GM21528 (cell line): ENCODE measurements at regions not wholly inside any gene's neighbourhood (a gene's known extent, or its start where the extent isn't known, plus 50 kb on each side); places are given as distances from the start of the nearest gene placed in this dataset.
"Not testable (repeated sequence)": the region's sequence is repeated elsewhere in the genome, so short reads cannot be mapped to it uniquely, and the experiment has no call there.

Source experiments
- ATAC-seq: cut with Tn5 transposase; IDR thresholded peaks from one replicate; pipeline ENCODE4 v1.9.1; 2021; ENCODE audit warnings: mild to moderate bottlenecking, moderate library complexity; ENCODE audit not compliant: unreplicated experiment, low FRiP score

GRCh38 chrX:1020634-1021166, 191.7 kb downstream of the CRLF2 start:
- ATAC-seq, result no peak

DNA sequence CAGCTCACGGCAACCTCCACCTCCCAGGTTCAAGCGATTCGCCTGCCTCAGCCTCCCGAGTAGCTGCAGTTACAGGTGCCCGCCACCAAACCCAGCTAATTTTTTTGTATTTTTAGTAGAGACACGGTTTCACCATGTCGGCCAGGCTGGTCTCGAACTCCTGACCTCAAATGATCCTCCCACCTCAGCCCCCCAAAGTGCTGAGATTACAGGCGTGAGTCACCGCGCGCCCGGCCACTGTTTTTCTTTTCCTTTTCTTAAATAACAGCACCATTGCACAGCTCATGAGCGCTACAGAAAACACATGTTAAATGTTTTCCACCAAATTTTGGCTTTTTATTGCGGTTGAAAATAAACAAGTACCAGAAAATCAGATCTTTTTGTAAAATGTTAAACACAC, 195.5 kb downstream of the CRLF2 start:
- not testable (repeated sequence) for ATAC-seq

DNA sequence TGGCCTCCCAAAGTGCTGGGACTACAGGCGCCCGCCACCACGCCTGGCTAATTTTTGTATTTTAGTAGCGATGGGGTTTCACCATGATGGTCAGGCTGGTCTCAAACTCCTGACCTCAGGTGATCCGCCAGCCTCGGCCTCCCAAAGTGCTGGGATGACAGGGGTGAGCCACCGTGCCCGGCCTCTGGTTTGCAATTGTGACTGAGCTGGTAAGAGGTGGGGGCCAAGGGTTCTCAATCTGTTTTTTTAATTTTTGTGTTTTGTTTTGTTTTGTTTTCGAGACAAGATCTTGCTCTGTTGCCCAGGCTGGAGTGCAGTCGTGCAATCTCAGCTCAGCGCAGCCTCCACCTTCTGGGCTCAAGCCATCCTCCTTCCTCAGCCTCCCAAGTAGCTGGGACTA, 196.2 kb downstream of the CRLF2 start:
- not testable (repeated sequence) for ATAC-seq

DNA sequence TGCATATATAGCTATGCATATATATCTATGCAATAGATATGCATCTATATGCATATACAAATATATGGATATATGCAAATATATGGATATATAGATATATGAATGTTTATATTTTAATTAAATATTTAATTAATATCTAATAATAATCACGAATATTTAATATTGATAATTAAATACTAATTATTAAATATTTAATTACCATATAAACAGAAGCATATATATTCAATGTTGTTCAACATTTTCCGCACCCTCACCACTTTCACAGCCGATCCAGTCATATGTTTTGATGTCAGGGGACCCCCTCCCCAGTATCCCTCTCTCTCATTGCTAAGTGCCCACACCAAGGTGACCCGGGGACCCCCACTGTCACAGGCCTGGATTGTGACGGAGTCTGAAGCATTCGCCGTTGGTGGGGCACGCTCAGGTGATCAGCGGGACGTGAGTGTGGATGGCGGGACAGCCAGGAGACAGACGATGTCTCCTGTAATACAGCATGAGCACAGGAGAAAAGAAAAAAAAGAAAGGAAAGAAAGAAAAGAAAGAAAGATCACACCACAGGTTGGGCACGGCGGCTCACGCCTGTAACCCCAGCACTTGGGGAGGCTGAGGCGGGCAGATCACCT, 199.7 kb downstream of the CRLF2 start:
- ATAC-seq, result no peak

DNA sequence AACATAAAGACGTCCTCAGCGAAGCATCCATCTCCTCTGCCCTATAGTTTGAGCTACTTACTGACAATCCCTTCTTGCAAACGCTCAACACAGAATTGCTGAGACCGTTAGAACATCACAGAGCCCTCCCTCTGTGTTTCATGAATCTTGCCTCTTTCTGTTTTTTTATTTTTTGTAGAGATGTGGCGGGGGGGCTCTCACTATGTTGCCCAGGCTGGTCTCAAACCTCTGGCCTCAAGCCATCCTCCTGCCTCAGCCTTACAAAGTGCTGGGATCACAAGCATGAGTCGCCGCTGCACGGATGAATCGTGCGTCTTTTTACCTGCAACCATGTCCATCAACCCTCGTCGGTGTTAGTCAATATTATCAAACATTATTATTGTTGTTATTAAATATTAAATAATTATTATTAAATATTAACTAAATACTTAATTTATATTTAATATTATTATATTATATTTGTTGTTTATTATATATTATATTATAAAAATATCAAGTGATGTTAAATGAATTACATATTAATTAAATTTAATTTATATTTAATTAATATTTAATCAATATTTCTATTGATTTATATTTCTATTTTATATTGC, 200.7 kb downstream of the CRLF2 start:
- no peak for ATAC-seq

GRCh38 chrX:1009771-1010170, 202.7 kb downstream of the CRLF2 start:
- no peak for ATAC-seq

DNA sequence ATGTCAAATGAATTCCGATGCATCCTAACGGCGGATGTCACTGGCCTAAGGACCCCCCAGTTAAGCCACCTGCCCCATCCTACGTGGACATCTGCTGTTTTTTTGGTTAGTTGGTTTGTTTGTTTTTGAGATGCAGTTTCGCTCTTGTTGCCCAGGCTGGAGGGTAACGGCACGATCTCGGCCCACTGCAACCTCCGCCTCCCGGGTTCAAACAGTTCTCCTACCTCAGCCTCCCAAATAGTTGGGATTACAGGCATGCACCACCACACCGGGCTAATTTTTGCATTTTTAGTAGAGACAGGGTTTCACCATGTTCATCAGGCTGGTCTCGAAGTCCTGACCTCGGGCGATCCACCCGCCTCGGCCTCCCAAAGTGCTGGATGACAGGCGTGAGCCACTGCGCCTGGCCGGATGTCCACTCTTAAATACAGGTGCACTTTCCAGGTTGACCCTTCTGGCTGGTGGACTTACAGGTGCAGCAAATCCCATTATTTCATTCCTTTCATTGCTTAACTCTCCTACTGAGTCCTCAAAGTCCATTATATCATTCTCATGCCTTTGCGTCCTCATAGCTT, 206.2 kb downstream of the CRLF2 start:
- ATAC-seq, result no peak

GRCh38 chrX:1002611-1003010, 209.8 kb downstream of the CRLF2 start:
- no peak for ATAC-seq

- no peak for ATAC-seq
Observed at GRCh38 chrX:997631-998137, 214.8 kb downstream of the CRLF2 start.

GRCh38 chrX:994780-995179, 217.7 kb downstream of the CRLF2 start:
- ATAC-seq, result no peak

DNA sequence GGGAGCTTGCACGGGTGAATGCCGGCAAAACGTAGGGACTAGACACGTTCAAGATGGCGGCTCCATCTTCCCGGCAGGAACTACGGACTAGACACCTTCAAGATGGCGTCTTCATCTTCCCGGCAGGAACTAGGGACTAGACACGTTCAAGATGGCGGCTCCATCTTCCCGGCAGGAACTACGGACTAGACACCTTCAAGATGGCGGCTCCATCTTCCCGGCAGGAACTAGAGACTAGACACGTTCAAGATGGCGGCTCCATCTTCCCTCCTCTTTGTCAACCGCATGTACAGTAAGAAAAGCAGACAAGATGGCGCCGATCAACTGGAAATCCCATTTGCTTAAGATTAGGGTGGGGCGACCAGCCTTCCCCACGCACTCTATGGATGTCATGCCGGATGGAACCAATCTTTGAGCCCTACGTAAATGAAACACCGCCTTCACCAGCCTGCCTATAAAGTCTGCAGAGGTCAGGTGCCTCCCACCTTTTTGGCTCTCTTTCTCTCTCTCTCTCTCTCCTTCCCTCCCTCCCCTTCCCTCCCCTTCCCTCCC, 222.4 kb downstream of the CRLF2 start:
- ATAC-seq, result peak; percentile 94

DNA sequence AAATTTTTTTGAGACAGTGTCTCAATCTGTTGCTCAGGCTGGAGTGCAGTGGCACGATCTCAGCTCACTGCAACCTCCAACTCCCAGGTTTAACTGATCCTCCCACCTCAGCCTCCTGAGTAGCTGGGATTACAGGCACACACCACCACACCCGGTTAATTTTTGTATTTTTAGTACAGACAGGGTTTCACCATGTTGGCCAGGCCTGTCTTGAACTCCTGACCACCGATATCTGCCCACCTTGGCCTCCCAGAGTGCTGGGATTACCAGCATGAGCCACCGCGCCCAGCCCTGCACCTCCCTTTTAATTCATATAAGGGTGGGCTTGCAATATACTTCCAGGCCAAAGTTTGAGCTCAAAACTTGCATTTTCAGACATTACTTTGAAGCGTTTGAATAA, 223.9 kb downstream of the CRLF2 start:
- not testable (repeated sequence) for ATAC-seq

GRCh38 chrX:981791-982626, 230.4 kb downstream of the CRLF2 start:
- ATAC-seq, result no peak

DNA sequence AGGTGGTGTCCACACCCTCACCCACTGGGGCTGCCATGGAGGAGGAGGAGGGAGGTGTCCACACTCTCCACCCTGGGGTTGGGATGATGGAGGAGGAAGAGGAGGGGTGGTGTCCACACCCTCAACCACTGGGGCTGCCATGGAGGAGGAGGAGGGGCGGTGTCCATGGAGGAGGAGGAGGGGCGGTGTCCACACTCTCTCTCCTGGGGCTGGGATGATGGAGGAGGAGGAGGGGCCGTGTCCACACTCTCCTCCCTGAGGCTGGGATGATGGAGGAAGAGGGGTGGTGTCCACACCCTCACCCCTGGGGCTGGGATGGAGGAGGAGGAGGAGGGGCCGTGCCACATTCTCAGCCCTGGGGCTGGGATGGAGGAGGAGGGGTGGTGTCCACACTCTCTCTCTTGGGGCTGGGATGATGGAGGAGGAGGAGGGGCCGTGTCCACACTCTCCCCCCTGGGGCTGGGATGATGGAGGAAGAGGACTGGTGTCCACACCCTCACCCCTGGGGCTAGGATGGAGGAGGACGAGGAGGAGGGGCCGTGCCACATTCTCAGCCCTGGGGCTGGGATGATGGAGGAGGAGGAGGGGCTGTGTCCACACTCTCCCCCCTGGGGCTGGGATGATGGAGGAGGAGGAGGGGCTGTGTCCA, 231.7 kb downstream of the CRLF2 start:
- ATAC-seq, result no peak

DNA sequence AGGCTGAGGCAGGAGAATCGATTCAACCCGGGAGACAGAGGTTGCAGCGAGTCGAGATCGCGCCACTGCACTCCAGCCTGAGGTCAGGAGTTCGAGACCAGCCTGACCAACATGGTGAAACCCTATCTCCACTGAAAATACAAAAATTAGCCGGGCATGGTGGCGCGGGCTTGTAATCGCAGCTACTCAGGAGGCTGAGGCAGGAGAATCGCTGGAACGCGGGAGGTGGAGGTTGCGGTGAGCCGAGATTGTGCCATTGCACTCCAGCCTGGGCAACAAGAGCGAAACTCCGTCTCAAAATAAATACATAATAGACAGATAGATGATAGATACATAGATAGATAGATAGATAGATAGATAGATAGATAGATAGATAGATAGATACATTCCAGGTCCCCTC, 233.3 kb downstream of the CRLF2 start:
- ATAC-seq, result not testable (repeated sequence)

DNA sequence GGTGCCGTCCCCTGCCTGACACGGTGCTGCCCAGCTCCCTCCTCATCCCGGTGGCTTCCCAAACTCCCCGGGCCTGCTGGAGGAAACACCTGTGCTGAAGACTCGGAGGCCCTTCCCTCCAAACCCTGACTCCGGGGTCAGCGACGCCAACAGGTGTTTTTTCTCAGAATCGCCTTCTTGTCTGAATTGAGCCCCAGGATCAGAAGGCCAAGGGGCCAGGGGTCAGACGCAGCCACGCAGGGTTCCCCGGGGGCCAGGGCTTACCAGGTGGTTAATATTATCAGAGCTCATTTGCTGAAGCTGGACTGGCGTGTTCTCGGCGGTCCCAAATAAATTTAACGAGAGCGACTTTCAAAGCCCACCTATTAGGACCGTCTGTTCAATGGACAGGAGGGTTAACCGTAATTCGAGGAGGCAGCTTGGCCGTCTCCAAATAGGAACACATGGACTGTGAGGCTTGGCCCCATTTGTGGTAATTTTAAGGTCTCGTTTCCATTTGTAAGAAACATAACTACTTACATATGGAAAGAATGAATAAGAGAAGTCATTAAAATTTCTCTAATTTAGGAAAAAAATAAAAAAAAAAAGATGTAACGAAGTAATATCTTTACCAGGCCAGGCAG, 239.3 kb downstream of the CRLF2 start:
- ATAC-seq, result no peak

- no peak for ATAC-seq
Observed at GRCh38 chrX:968148-968965, 244.1 kb downstream of the CRLF2 start.

- ATAC-seq, result no peak
Observed at GRCh38 chrX:966396-967070, 245.9 kb downstream of the CRLF2 start.
